GM06990 (cell line): ENCODE measurements at regions not wholly inside any gene's neighbourhood (a gene's known extent, or its start where the extent isn't known, plus 50 kb on each side); places are given as distances from the start of the nearest gene placed in this dataset.

Source experiments
- DNase-seq: peaks from one replicate; pipeline ENCODE4 v3.0.0-alpha.2; 2011; ENCODE audit not compliant: insufficient read length; ENCODE audit errors: extremely low read depth
- H3K27me3 ChIP-seq: replicated peaks from 2 replicates; pipeline ENCODE4 v1.6.0; 2011; ENCODE audit warnings: low read length; ENCODE audit not compliant: control insufficient read depth, insufficient read depth
- H3K36me3 ChIP-seq: 2 replicates; pipeline ENCODE4 v1.5.1; 2011; ENCODE audit warnings: low read length; ENCODE audit not compliant: control insufficient read depth, insufficient read depth
- H3K4me3 ChIP-seq: replicated peaks from 2 replicates; pipeline ENCODE4 v1.5.1; 2011; ENCODE audit warnings: low read depth, mild to moderate bottlenecking, control low read depth, low read length
- CTCF ChIP-seq: IDR thresholded peaks from 2 replicates; pipeline ENCODE4 v1.5.1; 2011; ENCODE audit warnings: low read length, control low read depth, mild to moderate bottlenecking, inconsistent platforms; ENCODE audit not compliant: insufficient read depth, poor library complexity, severe bottlenecking

DNA sequence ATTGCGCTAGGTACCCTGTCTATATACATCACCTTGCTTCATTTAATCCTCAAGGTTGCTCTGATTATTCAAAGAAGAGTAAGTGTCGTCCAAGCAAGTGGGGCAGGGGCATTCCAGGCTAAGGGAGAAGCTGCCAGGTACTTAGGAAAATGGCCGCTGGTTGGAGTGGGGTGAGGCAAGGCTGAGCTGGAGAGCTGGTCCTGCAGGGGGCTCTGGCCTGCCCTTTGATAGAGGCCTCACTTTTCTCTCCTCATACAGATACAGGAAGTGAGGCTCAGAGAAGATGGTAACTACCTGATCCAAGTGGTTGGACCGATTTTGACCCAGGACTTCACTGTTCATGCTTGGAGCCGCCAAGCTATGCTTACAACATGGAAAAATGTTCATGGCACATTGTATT, 86.9 kb upstream of the ZBTB40 start:
- peaks cover 5% of the 10 kb centered on the region for H3K27me3 ChIP-seq
- DNase-seq = no peak
- no peak overlapping the region for H3K4me3 ChIP-seq
- no peaks in the 10 kb centered on the region for H3K36me3 ChIP-seq
- no peak for TF ChIP-seq CTCF

DNA sequence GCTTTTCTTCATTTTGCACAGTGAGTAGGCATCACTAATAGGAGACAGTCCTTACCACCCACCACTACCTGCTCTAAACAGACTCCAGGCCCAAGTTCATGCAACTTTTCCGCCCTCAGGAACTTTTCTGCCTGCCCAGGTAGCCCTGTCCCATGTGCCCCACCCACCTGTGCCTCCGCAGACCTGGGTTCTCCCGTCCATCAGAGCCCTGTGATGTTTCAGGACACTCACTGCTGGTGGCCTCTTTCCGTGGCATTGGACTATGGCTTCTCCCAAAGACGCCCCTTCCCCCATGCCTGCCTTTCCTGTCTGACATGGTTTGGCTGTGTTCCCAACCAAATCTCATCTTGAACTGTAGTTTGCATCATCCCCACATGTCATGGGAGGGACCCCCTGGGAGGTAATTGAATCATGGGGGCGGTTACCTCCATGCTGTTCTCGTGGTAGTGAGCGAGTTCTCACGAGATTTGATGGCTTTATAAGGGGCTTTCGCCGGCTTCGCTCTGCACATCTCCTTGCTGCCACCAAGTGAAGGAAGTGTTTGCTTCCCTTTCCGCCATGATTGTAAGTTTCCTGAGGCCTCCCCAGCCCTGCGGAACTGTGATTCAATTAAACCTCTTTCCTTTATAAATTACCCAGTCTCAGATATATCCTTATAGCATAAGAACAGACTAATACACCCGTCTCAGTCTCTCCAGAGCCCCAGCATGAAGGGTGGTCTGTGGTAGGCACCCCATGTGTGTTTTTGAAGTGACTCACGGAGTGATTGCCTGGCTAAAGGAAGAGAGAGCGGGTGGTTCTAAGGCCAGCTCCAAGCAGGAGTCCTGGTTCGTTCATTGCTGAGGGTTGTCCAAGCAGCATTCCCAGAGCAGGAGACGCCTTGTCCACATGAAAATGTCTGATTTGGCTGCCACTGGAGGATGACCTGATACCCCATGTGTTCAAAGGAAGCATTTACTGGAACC, 86.0 kb upstream of the ZBTB40 start:
- DNase-seq = no peak
- H3K36me3 ChIP-seq = no peaks in the 10 kb centered on the region
- no peak overlapping the region for H3K4me3 ChIP-seq
- no peak for TF ChIP-seq CTCF
- H3K27me3 ChIP-seq = peaks cover 5% of the 10 kb centered on the region

DNA sequence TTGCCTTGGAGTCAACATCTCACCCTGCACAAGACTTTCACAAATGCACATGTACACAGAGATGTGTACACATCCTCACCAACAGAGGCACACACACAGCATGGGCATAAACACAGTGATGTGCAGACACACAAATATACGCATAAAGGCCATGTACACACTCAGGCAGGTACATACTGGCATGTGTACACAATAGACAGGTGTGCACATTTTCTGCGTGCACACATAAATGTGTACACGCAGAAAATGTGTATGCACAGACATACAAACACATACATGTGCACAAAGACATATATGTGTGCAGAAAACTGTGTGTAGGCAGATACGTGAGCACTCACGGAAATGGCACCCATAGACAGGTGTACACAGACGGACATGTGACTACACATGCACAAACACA, 85.3 kb upstream of the ZBTB40 start:
- DNase-seq = no peak
- no peak for TF ChIP-seq CTCF
- H3K27me3 ChIP-seq = peaks cover 5% of the 10 kb centered on the region
- no peaks in the 10 kb centered on the region for H3K36me3 ChIP-seq
- H3K4me3 ChIP-seq = no peak overlapping the region

GRCh38 chr1:22368125-22368524, 83.5 kb upstream of the ZBTB40 start:
- Histone ChIP-seq H3K4me3 (no peak overlapping the region), H3K27me3 (peaks cover 5% of the 10 kb centered on the region), H3K36me3 (no peaks in the 10 kb centered on the region)
- no peak for DNase-seq
- TF ChIP-seq CTCF = no peak

DNA sequence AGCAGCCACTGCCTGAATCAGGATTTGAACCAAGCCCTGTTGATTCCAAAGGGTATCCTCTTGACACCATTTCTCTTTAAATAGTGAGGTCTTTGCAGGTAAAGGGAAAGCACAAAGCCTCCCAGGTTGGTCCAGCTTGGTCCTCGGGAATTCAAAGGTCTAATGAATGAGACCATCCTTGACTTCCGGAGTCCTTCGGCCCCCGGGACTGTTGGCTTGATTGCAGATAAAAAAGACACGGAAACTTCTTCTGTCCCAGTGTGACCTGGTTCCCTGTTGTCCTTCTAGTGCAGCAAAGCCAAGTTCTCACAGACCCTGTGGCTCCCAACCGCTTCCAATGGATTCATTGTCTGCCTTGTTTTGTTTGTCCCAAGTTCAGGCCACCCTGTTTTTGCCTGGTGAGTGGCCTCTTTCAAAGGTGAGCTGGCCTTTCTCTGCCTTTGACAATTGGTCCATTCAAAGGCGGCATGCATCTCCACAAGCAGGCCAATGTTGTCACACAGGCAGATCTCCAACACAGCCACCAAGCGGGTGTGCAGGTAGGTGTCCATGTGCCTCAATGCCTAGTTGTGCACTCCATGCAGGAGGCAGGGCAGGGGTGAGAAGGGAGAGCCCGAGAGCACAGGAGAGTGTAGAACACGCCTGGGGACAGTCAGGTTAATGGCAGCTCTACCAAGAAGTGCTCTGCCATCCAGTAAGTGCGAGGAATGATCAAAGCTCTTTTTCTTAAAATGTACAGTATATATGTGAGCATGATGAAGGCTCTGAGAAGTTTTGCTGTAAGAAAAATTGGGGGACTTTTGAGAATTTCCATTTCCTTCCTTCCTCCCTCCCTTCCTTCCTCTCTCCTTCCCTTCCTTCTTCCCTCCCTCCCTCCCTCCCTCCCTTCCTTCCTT, 82.1 kb upstream of the ZBTB40 start:
- Histone ChIP-seq H3K27me3 (no peaks in the 10 kb centered on the region; the same call in 1 of the 2 replicates), H3K4me3 (no peak overlapping the region), H3K36me3 (no peaks in the 10 kb centered on the region)
- TF ChIP-seq CTCF = no peak
- DNase-seq = no peak
